HG03558 (cell line): ENCODE measurements at regions not wholly inside any gene's neighbourhood (a gene's known extent, or its start where the extent isn't known, plus 50 kb on each side); places are given as distances from the start of the nearest gene placed in this dataset.

Experiments used
- ATAC-seq: cut with Tn5 transposase; IDR thresholded peaks from one replicate; pipeline ENCODE4 v1.9.1; 2021; ENCODE audit warnings: moderate number of reproducible peaks; ENCODE audit not compliant: unreplicated experiment; ENCODE audit errors: extremely low read depth

DNA sequence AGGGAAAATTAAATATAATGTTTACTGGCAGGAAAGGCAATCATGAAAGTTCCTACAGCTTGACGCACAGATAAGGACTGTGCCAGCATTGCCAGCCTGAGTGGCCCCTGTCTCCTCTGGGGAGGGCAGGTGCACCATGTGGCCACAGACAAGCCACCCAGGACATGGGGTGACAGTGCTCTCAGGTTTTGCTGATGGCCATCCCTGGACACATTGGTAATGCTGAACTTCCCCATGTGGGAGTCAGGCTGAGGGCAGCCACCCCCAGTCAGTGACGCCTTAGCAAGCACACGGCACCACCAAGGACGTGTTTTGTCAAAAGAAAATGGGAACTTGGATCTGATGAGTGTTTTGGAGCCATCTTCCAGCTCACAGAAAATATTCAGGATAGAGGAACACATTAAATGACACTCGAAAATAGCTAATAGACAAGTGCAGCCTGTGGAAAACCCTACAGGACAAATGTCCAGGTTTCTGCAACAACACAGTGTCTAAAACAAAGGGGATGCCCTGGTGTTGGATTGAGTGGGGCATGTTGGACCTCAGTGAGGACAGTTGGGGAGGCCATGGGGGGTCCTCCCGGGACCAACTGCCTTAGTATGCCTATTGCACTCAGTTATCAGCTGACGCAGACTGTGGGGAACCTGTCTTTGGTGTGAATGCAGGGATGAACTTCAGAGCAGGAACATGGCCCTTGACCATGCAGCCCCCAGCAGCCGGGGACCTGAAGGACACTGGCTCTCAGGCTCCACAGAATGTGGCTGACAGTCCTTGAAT is 1450.5 kb downstream of the BRD1 start:
- no peak for ATAC-seq

DNA sequence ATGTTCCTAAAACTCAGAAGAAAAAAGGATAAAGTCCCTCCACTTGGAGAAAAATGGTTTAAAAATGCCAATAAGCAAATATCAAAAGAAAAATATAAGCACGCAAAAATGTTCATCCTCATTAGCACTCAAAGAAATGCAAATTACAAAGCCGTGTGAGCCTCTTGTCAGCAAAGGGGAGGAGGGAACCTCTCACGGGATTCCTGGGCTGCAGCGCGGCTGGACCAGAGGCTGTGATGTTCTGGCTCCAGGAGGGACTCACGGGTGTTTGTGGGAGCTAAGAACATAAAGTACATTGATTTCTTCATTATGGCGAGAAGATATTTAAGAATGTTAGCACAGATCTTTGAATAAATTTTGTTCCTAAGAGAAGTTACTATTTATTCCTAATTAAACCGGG is 1451.2 kb downstream of the BRD1 start:
- ATAC-seq: no peak

DNA sequence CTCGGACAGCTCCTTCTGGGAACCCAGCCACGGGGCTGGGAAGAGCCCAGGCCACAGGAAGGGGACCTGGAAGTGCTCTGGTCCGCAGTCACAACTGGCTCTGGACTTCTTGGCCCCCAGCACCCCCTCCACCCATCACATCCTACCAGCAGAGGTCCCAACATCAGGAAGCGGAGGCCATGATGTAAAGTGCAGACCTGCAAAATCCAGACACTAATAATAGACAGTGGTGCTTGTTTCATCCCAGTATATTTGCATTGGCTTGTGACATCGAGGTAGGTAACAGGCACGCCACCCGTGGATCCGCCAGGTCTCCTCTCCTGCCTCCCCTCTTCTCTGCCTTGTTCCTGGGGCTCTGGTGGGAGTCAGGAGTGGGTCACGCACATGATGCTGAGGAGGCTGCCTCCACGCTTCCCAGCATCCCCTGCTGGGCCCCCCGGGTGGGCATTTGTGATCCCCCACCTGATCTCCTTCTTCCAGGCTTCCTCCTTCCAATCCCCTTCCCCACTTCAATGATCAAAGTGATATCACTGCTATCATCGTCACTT is 1454.0 kb downstream of the BRD1 start:
- no peak for ATAC-seq

DNA sequence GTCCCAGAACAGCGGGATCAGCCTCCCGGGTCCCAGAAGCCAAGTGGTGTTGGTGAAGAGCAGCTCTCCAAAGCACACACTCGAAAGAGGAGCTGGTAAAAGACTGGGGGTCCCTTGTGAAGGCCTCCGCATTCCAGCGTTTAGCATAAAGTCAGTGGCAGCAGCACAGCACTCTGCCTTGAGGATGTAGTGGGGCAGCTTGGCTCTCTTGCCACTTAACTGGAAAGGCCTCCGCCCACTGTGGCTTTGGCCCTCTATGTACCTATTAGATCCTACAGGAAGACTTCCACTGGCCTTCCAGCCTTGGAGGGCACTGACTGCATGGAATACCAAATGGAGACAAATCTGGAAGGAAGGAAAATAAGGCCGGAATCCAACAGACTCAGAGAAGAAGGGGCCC is 1455.3 kb downstream of the BRD1 start:
- ATAC-seq: no peak

DNA sequence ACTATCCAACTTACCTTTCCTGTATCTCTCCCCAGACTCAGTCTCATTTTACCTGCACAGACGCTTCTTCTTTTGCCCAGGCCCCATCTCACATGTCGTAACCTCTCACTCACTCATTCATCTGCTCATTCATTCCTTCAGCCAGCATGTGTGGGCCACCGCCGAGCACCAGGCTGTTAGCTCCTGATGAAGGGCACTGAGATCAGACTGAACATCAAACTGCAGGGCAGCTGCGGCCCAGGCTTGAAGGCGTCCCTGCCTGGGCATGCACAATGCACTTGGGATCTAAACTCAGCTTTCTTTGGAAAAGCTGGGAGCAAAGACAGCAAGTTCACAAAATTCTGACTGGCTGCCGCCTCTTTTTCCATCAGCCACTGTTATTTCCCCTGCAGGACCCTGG is 1456.3 kb downstream of the BRD1 start:
- ATAC-seq: no peak

DNA sequence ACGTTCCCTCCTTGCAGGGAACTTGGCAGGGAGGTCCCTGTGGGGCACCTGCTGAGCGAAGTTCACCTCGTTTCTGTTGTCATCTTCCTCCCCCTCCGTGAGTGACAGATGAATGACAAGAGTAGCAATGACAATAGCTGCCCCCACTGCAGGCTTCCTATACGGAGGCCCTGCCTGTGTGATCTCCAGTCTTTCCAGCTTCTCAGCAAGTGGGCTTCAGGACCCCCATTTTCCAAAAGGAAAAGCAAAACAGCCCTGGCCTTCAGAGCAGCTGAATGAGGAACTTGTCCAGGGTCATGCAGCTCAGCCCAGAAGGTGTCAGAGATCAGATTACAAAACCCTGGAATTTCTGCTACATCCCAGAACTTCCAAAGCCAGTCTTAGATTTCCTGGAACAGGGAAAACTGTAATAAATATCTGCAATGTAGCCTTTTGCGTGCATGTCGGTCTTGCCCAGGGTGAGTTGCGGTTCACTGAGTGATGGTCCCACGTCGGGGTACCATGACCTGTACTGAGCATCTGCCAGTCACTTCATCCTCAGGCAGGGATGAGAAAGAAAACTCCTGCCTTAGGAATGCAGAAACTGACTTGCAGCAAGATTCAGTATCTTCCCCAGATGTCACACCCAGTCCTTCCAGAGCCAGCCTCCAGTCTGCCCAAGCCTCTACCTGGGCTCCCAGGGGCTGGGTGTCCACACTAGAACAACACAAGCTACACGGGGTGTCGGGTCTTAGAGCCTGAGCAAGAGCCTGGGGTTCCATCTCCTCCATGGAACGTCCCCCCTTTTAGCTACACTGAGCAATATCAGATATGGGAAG is 1457.0 kb downstream of the BRD1 start:
- no peak for ATAC-seq

DNA sequence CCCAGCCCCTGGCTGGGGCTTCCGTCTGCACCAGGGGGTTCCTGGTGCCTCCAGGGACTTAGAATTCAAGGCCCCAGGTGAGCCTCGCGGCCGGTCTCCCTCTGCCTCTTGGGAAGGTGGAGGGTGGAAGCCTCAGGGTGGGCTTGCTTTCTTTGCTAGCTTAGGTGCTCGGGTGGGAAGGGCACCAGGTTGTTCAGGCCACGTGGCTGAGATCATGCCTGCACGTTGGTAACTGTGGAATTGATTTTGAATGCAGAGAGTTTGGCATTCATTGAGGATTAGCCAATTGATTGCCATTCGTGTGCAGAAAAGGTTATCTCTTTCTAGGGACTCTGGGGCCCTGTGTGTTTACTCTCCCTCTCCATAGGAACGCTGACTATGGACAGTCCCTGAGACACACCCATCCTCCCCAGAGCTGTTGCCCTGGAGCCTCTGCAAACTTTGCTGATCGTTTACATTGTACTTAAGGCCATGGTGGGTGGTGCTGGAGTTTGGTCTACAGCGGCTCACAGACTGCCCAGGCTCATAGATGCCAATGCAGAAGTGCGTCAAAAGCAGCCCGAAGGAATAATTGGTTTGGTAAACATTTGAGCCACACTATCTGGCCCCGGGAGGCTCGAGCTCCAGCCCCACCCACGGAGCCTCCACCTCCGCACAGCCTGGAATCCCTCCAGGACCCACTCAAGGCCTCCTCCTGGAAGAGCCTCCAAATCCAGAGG is 1457.7 kb downstream of the BRD1 start:
- no peak for ATAC-seq

DNA sequence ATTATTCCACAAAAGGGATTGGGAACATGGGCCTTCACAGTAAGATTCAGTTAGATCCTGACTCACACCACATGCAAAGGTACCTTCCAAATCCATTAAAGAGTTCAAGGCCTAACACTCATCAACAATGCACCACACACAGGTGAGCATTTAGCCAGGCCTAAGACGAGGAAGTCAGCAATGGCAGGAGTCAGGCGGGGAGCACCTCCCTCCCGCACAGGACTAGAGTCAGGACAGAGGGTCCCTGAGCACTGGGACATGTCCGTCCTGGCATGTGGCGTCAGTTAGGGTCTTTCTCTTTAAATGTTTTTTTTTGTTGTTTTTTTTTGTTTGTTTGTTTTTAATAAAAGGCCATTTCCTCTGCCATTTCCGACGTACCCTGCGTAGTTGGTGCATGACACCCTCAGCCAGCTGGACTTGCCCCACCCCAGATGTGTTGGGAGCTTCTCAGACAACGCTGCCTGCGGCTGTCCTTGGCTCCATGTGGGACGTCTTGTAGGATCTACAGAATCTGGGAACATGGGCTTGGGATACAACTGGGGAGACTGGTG is 1458.6 kb downstream of the BRD1 start:
- no peak for ATAC-seq

DNA sequence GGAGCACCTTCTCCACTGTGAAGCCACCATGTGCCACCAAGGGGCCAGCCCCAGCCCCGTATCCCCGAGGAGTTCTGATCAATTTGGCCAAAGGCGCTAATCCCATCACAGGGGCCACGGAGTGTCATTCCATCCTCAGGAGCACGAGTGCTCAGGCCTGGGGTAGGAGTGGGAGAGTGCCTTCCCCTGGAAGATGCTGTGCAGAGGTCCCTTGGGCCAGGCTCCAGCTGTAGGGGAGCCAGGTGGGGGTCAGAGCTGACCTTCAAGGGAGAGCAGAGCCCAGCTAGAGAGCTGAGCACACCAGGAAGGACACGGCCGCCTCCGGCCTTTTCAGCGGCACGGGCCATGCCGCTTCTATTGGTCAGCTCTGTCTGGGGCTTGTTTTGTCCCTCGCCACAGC is 1459.9 kb downstream of the BRD1 start:
- no peak for ATAC-seq

DNA sequence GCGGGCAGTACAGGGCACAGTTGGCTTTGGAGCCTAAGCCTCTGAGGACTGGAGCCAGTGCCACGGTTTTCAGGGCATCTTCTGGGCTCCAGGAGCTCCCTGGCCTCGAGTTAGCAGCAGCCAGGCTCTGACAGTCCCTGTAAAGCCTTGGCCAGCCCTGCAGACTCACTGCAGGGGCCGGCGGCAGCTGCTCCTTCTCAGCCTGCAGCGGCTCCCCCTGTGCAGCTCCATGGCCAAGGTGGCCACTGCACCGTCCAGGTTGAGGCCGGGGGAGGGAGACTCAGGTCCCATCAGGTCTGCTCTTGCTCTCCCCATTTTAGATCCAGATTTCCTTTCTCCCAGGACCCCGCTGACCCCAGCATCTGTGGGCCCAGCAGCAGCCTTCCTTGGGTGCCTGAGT is 1461.1 kb downstream of the BRD1 start:
- ATAC-seq: no peak

DNA sequence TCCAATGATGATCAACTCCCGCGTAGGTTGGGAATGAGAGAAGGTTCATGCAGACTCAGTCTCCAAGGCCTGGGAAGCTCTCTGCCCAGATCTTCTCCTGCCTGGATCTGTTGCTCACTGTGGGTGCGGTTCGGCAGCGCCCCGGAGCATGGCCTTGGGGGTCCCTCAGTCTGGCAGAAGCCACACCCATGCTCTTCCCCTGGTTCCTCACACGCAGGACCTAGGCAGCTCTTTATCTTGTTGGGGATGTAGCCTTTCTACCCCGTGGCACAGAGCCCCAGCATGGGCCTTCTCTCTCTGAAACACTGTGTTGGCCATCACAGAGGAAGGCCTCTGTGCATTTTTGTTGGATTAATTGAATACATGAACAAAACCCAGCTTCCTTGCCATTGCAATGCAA is 1461.6 kb downstream of the BRD1 start:
- ATAC-seq: no peak

DNA sequence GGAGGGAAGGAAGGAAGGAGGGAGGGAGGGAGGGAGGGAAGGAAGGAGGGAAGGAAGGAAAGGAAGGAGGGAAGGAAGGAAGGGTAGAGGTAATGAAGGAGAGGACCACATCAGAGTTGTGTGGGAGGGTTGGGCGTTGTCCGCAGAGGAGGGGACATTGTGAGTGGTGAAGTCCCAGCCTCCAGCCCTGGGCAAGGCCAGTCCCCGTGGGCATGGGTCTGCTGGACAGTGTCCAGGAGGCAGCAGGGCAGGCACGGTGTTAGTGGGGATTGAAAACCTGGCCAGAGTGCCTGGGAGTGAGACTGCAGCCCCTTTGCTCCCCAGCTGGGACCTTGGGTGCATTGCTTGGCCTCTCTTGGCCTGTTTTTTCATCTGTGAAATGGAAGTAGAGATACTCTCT is 1462.3 kb downstream of the BRD1 start:
- no peak for ATAC-seq

DNA sequence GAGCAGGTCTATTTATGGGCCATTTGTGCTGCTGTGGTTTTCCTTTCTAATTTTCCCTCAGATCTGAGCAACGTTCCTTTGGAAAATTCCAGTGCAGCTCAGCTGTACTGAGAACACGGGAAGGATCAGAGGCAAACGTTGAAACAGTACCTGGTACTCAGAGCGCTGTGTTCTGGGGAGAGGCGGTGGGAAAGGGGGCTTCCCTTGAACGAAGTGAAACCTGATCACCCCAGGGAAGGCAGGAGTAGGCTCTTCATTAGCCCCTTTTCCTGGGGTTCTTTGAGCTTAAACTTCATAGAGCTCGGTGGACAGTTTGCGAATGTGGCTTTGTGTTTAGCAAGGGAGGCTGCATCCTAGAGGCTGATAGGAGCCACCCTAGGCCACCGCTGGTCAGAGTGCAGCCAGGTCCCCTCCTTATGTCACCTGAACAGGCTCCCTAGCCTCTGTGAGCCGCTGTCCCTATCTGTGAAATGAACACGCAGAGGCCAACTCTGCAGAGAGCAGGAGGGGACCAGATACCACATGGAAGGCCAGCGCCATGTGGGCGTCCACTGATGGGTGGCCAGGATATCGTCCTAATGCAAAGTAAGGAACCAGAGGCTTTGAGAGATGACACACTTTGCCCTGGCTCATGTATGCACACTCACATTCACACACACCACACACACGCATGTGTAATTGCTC is 1464.8 kb downstream of the BRD1 start:
- ATAC-seq: no peak

DNA sequence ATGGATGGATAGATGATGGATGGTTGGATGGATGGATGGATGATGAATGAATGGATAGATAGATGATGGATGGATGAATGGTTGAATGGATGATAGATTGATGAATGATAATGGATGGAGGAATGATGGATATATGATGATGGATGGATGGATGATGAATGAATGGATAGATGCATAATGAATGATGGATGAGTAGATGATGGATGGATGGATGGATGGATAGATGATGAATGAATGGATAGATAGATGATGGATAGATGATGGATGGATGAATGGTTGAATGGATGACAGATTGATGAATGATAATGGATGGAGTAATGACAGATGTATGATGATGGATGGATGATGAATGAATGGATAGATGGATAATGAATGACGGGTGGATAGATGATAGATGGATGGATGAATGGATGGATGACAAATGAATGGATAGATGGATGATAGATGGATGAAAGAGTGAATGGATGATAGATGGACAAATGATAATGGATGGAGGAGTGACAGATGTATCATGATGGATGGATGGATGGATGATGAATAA is 1466.5 kb downstream of the BRD1 start:
- no peak for ATAC-seq

DNA sequence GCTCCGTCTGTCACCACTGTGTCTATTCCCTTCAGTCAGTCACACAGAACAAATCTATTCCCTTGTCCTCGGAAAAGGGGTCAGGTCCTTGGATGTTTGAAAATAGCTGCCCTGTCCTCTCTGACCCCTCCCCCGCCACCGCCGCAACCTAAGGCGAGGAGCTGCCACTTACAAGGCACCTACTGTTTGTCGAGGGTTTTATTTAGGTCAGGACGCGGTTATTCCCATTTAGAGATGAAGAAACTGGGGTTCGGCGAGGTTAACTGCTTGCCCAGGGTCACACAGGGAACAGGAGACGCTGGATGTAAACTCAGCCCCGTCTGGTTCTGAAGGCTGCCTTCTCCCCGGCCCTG is 1468.1 kb downstream of the BRD1 start:
- ATAC-seq: no peak

DNA sequence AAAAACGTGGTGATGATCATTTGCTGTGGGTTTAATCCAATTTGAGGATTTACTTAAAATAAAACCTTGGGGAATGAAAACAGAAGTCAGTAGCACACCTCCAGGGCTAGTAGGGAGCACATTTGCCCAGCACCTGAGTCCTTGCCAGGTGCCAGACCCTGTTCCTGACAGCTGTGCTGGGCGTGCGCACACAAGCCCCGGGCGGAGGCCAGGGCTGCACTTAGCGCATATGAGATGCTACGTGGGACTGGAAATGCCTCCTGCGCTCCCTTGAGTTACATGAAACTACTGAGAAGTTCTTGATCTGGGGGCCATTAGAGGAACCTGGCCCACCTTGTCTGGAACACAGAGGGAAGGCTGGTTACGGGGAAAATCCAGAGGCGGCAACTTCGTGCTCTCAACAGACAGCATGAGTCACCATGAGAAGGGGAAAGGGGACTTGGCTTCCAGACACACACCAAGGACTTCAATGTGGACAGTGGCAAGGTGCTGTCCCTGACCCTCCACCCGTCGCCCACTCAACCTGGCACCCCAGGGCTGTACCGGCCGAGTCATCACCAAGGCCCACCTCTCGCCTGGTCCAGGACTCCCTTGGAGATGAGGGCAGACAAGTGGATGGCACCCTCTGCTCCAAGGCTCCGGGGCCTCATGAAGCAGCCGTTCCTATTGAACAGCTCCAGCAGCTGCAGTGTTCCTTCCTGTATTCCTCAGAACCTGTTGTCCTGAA is 1468.6 kb downstream of the BRD1 start:
- ATAC-seq: no peak

DNA sequence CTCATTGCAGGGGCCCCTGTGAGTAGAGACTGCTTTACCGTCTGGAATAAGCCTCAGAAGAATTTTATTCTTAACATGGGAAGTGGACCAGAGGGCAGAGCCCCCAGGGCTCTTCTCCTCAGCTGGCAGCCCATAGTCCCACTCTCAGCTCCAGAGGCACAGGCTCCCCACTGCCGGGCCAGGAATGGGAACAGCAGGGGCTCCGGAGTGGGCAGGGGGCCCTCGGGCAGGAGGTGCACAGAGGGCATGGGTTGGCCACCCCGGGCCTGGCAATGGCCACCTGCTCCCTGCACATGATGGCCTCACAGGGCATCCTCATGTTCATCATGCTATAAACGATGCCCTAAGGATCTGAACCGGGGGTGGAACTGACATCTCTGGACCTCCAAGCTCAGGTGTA is 1469.7 kb downstream of the BRD1 start:
- no peak for ATAC-seq

DNA sequence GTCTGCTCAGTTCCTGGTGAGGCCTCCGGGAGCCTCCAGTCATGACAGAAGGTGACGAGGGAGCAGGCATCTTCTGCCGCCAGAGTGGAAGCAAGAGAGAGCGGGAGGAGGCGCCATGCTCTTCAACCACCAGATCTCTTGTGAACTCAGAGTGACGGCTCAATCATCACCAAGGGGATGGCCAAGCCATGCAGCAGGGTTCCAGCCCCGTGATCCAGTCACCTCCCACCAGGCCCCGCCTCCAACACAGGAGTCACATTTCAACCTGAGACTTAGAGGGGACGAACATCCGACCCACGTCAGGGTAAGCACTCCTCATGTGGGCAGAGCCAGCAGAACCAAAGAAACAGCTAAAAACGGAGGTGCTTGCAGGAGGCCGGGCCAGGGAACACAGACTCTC is 1470.5 kb downstream of the BRD1 start:
- no peak for ATAC-seq

DNA sequence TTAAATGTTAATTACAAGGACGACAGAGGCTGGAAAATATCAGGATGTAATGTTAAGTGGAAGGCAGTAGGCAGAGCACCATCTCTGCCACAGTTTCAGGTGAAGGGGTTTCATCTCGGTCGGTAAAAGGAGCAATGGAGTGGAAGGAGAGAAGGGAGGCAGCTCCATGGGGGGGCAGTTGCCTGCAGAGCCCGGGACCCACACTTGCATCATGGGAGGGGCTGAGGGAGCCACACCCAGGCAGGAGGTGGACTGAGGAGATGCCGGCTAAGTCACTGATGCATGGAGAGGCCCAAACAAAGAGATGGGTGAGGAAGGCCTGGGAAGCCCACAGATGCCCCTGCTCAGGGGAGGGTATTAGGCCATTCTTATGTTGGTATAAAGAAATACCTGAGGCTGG is 1470.9 kb downstream of the BRD1 start:
- no peak for ATAC-seq
